ENCODE measurements at regions not wholly inside any gene's neighbourhood (a gene's known extent, or its start where the extent isn't known, plus 50 kb on each side); places are given as distances from the start of the nearest gene placed in this dataset.

DNA sequence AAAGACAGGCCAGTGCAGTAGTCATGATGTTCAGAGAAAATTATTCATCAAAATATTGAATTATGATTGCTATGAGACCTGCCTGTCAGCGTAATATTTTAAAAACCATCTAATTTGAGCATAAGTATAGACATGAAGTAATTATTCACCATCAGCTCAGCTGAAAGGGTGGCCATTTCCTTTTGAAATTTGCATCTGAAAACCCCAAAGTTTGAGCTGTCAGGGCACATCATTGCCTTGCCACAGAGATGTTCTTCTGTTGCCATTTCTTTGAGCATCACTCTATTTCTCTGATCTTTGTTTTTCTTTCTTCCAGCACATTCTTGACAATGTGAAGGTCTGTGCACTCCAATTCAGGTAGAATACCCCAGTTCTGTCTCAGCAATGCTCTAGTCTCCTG lies 147.5 kb upstream of the RHOBTB1 start:
- WGBS, 2 donors: 96 to 97% methylated on average over 1 of the region's 1 CpG
- no peak for TF ChIP-seq POLR2A (IDR thresholded peaks at IDR 0.05)
- no peak for TF ChIP-seq POLR2AphosphoS5 (IDR thresholded peaks at IDR 0.05)
- Histone ChIP-seq H3K27me3 (no peaks in the 10 kb centered on the region), H3K9me3 (no peaks in the 10 kb centered on the region), H3K4me1 (no peaks in the 10 kb centered on the region), H3K4me3 (no peak overlapping the region), H3K36me3 (no peaks in the 10 kb centered on the region), H3K27ac (no peak overlapping the region)
- ATAC-seq (ENCODE audit: low FRiP score in 2 of 2) (no peak), DNase-seq (no peak)

DNA sequence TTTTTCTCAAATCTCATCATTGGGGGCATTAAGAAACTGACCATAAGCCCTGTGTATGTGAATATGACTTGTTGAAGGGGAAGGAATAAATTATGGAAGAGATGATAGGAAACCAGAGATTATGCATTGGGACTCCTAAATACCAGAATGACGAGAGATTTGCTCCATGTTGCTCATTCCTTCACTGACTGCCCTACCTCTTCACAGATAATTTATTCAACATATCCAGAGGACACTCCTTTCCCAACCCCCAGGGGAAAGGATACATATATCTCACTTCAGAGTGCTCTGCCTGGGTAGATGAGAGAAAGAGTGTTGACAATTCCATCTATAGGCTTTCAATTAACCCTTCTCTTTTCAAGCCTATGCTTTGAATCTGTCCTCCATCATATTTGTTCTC lies 145.3 kb upstream of the RHOBTB1 start:
- no peaks in the 10 kb centered on the region for H3K9me3 ChIP-seq
- no peak for ATAC-seq (ENCODE audit: low FRiP score in 2 of 2)
- H3K4me1 ChIP-seq: no peaks in the 10 kb centered on the region
- no peaks in the 10 kb centered on the region for H3K27me3 ChIP-seq
- TF ChIP-seq EP300 (IDR thresholded peaks at IDR 0.05): no peak
- no peak for TF ChIP-seq POLR2A (IDR thresholded peaks at IDR 0.05)
- no peak for TF ChIP-seq POLR2AphosphoS5 (IDR thresholded peaks at IDR 0.05)
- TF ChIP-seq, protein P1, sequence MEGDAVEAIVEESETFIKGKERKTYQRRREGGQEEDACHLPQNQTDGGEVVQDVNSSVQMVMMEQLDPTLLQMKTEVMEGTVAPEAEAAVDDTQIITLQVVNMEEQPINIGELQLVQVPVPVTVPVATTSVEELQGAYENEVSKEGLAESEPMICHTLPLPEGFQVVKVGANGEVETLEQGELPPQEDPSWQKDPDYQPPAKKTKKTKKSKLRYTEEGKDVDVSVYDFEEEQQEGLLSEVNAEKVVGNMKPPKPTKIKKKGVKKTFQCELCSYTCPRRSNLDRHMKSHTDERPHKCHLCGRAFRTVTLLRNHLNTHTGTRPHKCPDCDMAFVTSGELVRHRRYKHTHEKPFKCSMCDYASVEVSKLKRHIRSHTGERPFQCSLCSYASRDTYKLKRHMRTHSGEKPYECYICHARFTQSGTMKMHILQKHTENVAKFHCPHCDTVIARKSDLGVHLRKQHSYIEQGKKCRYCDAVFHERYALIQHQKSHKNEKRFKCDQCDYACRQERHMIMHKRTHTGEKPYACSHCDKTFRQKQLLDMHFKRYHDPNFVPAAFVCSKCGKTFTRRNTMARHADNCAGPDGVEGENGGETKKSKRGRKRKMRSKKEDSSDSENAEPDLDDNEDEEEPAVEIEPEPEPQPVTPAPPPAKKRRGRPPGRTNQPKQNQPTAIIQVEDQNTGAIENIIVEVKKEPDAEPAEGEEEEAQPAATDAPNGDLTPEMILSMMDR (IDR thresholded peaks at IDR 0.05): no peak
- no peaks in the 10 kb centered on the region for H3K36me3 ChIP-seq
- no peak overlapping the region for H3K4me3 ChIP-seq
- WGBS, 2 donors: 75 to 85% methylated on average over 1 of the region's 1 CpG
- no peak for DNase-seq
- H3K27ac ChIP-seq: no peak overlapping the region

DNA sequence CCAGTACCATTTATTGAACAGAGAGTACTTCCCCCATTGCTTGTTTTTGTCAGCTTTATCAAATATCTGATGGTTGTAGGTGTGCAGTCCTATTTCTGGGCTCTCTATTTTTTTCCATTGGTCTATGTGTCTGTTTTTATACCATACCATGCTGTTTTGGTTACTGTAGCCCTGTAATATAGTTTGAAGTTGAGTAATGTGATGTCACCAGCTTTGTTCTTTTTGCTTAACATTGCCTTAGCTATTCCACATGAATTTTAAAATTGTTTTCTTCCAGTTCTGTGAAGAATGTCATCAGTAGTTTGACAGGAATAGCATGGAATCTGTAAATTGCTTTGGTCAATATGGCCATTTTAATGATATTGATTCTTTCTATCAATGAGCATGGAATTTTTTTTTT lies 140.5 kb upstream of the RHOBTB1 start:
- TF ChIP-seq, protein P1 (IDR thresholded peaks at IDR 0.05): no peak
- TF ChIP-seq POLR2AphosphoS5 (IDR thresholded peaks at IDR 0.05): no peak
- TF ChIP-seq POLR2A (IDR thresholded peaks at IDR 0.05): no peak
- H3K36me3 ChIP-seq: no peaks in the 10 kb centered on the region
- H3K4me3 ChIP-seq: no peak overlapping the region
- H3K27ac ChIP-seq: no peak overlapping the region
- no peaks in the 10 kb centered on the region for H3K9me3 ChIP-seq
- no peaks in the 10 kb centered on the region for H3K4me1 ChIP-seq
- H3K27me3 ChIP-seq: no peaks in the 10 kb centered on the region
- ATAC-seq (ENCODE audit: low FRiP score in 2 of 2) (no peak), DNase-seq (no peak)

DNA sequence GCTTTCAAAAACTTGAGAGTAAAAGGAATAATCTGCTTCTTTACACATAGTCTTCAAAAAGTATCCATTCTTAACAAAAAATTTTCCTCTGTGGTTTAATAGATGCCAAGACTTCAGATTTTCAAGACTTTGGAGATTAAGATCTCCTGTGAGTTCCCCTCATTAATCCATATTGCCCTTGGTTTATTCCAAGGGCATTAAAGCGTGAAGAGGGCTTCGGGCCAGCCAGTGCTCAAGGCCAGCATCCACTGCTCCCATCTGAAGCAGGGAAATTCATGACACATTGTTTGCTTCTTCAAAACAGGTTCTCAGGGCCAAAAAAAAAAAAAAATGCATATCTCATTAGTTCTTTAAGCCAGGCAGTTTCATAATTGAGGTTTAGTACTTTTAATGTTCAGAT lies 137.3 kb upstream of the RHOBTB1 start:
- DNase-seq: no peak
- no peaks in the 10 kb centered on the region for H3K36me3 ChIP-seq
- ATAC-seq (ENCODE audit: low FRiP score in 2 of 2): no peak
- H3K27ac ChIP-seq: no peak overlapping the region
- H3K9me3 ChIP-seq: no peaks in the 10 kb centered on the region
- no peaks in the 10 kb centered on the region for H3K4me1 ChIP-seq
- H3K27me3 ChIP-seq: no peaks in the 10 kb centered on the region
- WGBS, 2 donors: 79 to 82% methylated on average over 2 of the region's 2 CpGs
- TF ChIP-seq POLR2A (IDR thresholded peaks at IDR 0.05) (no peak), POLR2AphosphoS5 (IDR thresholded peaks at IDR 0.05) (no peak), EP300 (IDR thresholded peaks at IDR 0.05) (no peak)
- TF ChIP-seq, protein P1 (IDR thresholded peaks at IDR 0.05): no peak
- no peak overlapping the region for H3K4me3 ChIP-seq

DNA sequence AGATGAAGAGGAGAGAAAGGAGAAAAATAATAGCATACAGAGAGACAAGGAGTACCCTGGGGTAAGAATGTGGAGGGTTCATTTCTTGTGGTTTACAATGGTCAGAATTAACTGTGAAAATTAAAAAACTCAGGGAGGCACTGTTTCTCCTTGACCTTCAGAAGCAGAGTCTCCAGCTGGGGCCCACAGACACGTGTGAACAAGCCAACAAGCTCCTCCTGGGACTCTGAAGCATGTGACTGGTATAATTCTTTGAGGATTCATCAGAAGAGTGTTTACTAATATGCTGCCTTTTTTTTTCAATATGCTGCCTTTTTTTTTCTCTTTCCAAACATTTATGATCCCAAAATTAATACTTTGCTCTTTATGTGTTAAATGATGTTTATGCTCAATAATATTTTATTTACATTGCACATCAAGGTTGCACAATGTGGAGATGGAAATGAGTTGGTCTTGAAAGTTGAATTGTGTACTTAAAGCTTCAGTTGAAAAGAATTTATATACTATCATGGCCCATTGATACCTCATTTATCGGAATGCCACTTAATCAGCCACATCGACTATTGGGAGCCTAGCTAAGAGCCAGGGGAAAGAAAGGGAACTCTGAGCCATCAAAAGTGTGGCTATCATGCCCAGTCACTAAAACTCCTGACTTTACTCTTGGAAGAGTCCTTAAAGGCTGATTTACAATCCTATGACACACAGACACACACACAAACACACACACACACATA lies 134.7 kb upstream of the RHOBTB1 start:
- TF ChIP-seq, protein P1 (IDR thresholded peaks at IDR 0.05): no peak
- TF ChIP-seq POLR2AphosphoS5 (IDR thresholded peaks at IDR 0.05) (no peak), EP300 (IDR thresholded peaks at IDR 0.05) (no peak), POLR2A (IDR thresholded peaks at IDR 0.05) (no peak)
- WGBS, 2 donors: 65 to 69% methylated on average over 3 of the region's 3 CpGs
- Histone ChIP-seq H3K4me1 (no peaks in the 10 kb centered on the region), H3K27ac (no peak overlapping the region), H3K9me3 (no peaks in the 10 kb centered on the region), H3K4me3 (no peak overlapping the region), H3K27me3 (no peaks in the 10 kb centered on the region), H3K36me3 (no peaks in the 10 kb centered on the region)
- no peak for DNase-seq
- ATAC-seq (ENCODE audit: low FRiP score in 2 of 2): no peak
